HG02970 (cell line): ENCODE measurements at regions not wholly inside any gene's neighbourhood (a gene's known extent, or its start where the extent isn't known, plus 50 kb on each side); places are given as distances from the start of the nearest gene placed in this dataset.

Source experiments
- ATAC-seq: cut with Tn5 transposase; IDR thresholded peaks from one replicate; pipeline ENCODE4 v1.9.1; 2021; ENCODE audit warnings: mild to moderate bottlenecking, moderate library complexity, moderate number of reproducible peaks; ENCODE audit not compliant: unreplicated experiment, low FRiP score

GRCh38 chr14:100436745-100437406 lies 113.7 kb downstream of the SLC25A47 start:
- ATAC-seq, result no peak

- no peak for ATAC-seq
Measured at GRCh38 chr14:100438271-100438670, 115.1 kb downstream of the SLC25A47 start.

DNA sequence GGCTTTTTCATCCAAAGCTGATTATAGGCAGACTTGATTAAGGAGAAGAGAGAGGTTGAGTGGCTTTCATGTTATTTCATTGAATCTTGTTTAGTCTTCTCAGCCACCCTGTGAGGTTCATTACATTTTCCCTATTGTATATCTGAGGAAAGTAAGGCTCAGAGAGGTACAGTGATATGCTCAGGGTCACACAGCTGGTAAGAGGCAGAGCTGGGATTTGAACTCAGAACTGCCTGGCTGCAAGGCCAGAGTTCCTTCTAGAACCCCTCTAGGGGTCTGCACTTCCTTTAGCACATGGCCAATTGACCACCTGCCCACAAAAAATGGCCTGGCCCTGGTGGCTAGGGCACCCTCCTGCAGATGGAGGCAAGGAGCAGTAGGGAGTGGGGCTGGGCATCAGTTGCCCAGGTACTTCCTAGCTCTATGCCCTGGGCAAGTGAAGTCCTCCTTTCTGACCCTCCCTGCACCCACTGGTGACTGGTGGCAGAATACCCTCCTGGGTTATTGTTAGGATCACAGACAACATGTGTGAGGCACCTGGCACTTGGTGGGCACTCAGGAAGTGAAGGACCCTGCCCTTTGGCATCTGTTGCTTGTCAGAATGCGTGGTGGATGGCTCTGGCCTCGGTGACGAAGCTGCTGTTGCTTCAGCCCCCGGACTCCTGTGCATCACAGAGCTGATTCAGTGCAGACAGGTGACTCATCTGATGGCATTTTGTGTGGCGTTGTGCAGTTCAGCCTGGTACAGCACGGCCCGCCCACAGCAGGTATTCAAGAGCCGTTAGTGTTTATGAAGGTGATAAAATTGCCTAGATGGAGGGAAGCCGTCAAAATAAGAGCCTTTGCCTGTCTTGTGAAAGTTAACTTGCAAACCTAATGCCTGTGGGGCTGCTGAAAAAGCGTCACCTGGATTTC lies 115.8 kb downstream of the SLC25A47 start:
- no peak for ATAC-seq

DNA sequence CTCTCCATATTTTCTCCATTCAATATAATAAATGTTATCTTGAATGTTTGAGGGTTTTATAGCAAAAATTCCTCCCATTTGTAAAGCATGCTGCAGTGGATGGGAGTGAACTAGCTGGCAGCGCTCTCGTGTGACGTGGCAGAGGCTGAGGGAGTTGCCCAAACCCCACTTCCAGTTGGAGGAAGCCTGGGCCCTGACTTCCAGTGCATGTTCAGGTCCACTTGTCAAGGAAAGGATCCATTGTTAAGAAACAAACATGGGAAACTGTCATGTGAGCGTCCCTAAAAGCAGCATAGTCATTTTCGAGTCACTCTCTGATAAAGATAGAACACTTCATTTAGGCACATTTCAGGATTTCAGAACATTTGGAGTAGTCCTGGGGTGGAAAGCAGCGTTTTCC lies 116.6 kb downstream of the SLC25A47 start:
- no peak for ATAC-seq

- no peak for ATAC-seq
Measured at GRCh38 chr14:100440207-100440631, 117.1 kb downstream of the SLC25A47 start.

- ATAC-seq, result no peak
Measured at GRCh38 chr14:100440758-100441203, 117.6 kb downstream of the SLC25A47 start.

DNA sequence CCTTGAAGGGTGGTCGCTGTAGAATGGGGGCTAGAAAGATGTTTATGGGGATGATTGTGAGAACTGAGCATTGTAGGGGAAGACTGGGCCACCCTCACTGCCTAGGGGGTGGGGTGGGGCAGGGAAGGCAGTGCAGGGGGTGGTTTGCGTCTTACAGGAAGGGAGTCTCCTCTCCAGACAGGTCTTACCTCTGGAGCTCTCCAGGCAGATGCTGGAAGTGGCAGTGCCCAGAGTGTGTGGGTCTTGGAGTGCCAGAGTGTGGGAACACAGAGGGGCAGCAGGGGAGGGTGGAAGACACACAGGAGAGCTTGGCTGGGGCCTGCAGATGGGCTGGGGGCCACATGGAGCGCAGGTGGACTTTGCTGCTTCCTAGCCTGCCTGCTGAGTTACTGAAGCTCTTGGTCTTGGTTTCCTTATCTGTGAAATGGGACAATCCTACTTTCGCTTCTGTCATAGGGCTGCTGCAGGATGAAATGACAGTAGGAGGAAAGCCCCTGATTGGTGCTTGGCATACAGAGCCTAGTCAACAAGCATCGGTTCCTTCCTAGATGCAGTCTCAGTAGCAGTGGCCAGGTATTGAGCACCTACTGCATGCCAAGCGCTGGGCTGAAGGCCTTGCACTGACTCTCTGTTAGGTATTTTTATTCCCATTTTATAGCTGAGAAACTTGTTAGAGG lies 118.3 kb downstream of the SLC25A47 start:
- ATAC-seq, result no peak

DNA sequence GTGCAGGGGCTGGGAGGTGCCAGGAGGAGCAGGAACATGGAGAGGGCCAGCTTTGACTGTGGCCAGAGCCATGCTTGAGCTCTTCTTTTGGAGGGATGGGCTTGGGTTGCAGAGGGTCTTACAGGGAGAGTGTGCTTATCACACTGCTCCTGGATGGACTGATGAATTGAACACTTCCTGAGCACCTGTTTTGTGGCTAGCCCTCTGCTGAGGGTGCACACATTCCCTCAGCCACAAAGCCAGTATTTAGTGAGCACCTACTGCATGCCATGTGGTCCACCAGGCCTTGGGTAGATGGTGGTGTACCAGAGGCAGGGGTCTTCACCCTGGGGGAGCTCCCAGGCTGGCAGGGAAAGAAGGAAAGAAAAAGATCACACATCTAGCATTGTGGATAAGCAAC lies 118.9 kb downstream of the SLC25A47 start:
- ATAC-seq, result no peak

DNA sequence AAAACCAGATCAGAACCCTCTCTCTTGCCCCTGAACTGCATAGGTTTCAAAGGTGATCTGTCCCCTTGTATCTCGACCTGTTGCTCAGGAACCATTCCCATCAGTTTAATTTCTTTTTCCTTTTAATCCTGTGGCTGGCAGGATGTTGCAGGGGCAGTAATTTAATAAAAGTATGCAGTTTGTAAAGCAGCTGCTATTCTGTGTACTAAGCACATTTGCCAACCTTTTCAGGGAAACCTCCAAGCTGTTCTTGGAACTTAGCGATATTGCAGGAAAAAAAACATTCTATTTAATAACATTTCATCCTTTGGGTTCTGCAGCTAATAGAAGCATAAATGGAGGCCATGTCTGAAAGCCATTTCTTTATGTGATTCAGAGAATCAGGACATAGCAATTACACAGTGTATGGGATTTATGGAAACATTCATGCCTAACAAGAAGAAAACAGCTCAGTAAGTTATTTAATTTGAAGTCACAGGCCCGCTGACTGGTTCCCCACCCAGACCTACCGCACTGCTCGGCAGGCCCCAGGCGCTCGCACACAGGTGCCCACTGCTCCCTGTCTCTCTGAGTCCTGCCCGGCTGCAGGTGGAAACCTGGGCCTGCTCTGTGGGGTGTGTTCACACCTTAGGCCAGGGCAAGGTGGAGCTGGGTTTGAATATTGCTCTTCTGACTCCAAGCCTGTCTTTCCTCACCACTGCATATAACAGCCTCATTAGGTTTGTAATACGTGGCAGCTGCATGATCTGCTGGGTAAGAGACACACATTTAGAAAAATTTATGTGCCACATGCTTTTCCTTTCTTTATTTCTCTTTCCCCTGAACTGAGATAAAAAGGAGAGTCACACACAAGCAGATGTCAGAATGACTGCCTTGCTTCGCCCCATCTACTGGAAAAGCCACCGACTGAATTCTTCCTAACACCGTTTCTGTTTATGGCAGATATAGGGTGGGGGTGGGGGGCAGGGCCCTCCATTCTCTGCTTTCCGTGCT lies 119.7 kb downstream of the SLC25A47 start:
- no peak for ATAC-seq

DNA sequence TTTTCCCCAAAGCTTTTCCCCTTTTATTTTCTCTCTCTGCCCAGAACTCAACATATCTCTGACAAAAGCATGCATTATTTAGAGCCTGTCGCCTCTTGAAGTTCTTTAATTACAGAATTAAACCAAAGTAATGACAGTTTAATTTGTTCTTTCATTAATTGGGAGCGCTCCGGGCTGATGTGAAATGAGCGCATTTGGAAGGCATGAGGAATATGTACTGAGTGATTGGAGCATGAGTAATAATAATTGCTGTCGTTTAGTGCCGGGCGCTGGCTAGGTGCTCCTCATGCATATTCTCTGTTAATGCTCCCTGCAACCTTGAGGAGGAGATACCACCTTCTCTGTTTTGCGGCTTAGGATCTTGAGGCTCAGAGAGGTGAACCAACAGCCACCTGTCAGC lies 120.5 kb downstream of the SLC25A47 start:
- no peak for ATAC-seq

DNA sequence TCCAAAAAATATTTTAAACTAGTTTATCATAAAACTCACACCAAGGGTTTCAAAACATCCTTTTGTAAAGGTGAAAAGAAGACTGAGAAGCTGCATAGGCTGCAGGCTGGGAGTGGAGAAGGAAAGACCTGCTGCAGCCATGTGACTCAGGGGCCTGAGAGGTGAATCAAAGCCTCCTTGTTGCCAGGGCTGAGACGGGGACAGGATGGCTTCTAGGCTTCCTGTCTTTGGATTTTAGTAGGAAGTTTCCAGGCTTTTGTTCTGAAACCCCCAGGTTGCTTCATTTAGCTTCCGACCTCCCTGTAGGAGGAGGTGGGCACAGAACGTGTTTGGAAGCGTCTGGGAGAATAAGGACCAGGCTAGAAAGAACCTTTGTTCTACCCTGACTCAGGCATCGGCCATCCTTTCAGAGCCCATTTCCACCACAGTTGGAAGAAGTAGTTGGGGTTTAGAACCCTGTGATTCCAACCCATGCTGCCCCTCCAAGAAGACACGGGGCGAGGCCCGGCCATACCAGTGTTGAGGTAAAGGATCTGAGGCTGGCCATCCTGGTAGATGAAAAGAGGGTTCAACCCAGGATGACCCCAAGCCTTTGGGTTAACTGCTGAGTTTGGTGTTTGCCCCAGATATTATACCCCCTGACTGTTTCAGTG lies 122.4 kb downstream of the SLC25A47 start:
- ATAC-seq, result no peak

- ATAC-seq, result no peak
Measured at GRCh38 chr14:100446572-100446971, 123.4 kb downstream of the SLC25A47 start.

DNA sequence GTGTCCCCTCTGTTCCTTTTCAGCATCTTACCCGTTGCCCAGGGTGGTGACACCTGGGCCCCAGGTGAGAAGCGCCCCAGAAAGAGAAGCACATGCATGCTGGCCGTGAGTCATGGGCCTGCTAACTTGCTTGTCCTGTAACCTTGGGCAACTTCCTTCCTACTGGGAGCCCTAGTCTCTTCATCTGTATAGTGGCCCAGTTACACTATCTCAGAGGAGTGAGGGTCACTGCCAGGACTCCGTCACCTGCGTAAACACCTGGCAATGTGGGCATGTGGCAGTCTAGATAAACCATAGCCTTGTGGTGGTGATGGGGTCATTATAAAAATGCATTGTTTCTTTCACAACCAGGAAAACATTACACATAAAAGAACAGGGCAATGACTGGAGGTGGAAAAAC lies 125.2 kb downstream of the SLC25A47 start:
- ATAC-seq, result no peak

DNA sequence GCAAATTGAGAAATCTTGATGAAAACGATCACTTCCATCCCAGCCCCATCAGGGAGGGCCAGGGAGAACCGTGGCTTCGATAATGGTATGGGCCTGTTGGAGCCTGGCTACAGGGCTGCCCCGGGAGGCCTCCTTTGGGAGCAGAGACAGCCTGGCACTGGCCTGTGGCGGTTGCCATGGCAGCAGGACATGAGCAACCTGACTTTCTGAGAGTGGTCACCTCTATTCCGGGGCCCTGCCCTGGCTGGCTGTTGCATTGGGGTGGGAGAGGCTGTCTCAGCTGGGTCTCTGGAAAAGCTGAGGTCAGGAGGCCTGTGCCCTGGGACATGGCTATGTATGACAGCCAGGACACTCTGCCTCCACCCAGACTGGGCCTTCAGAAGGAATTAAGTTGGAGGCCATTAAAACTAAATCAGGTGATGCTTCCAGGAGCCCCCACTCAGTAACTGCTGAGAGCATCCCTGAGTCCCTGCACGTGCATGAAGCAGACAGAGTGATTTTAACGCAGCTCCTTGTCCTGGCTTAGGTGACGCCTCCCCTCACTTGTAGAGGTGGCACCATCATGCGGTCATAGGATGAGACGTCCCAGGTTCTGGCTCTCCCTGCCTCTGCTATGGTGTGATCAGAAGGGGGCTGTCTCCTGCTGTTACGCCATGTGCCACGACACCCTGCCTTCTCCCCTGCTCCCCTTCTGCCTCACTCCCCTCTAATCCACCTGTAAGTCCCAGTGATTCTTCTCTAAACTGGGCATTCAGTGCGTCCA lies 126.3 kb downstream of the SLC25A47 start:
- ATAC-seq, result no peak

DNA sequence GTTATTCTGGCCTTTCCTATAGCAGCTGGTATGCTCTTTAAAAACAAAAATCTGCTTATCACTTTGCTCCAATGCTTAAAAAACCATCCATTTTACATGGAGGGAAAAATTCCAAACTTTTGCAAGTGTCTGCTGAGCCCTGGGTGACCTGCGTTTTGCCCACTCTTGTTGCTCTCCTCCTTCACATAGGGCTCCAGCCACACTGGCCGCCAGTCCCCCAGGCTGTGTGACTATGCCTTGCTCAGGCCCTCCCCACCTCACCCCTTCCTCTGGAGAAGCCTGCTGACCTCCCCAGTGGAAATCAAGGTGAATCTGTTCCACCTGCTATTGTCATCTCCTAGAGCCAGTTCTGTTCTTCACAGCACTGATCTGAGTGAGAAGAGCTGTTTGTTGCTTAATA lies 126.9 kb downstream of the SLC25A47 start:
- no peak for ATAC-seq

GRCh38 chr14:100450736-100451135 lies 127.6 kb downstream of the SLC25A47 start:
- no peak for ATAC-seq

- no peak for ATAC-seq
Measured at GRCh38 chr14:100451264-100451663, 128.1 kb downstream of the SLC25A47 start.

- ATAC-seq, result no peak
Measured at GRCh38 chr14:100453930-100454329, 130.8 kb downstream of the SLC25A47 start.

DNA sequence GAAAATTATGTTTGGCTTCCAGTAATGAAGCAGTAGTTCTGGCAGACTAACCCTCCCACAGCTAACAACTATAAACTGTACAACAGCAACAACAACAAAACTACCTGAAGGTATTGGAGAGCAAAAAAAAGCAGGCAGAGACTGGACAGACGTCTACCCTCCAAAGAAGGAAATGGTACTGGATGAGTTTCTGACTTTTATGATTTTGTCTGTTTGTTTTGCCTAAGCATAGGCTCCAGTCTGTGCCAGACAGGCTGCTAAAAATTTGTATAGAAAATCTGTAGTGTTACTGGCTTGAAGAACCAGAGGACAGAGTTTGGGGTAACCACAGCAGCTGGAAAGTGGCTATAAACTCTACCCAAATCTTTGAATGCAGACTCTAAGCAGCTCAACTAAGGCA lies 131.3 kb downstream of the SLC25A47 start:
- ATAC-seq, result no peak
